Right lobe of liver (tissue), 4 donors: ENCODE measurements at regions not wholly inside any gene's neighbourhood (a gene's known extent, or its start where the extent isn't known, plus 50 kb on each side); places are given as distances from the start of the nearest gene placed in this dataset.

Experiments
- CTCF ChIP-seq, 4 donors: fragments of 200-600 bp in 3 of 4; fragments of 450-650 bp in 1 of 4; IDR thresholded peaks; one replicate each; pipeline versions ENCODE4 v1.5.1 to v1.8.0; 2016 to 2022; ENCODE audit warnings: antibody characterized with exemption in 4 of 4, mild to moderate bottlenecking in 2 of 4
- POLR2A ChIP-seq: fragments of 450-650 bp; IDR thresholded peaks from one replicate; pipeline ENCODE4 v1.6.1; 2017; ENCODE audit warnings: antibody characterized with exemption, mild to moderate bottlenecking
- donor health status: DM: no; HTN: no; CAD: no.
- donor health status: DM: no; HTN: no; CAD: no.
- donor health status: DM: no; HTN: yes; CAD: no.

GRCh38 chrX:120795301-120795700 is 80.4 kb downstream of the CT47B1 start:
- TF ChIP-seq CTCF (IDR thresholded peaks at IDR 0.05) (no peak), POLR2A (no peak)
